Activated T-helper 1 cell treated with anti-CD3 and anti-CD28 coated beads, Interleukin-2, amount 50 U/mL, for 16 hours (primary cell): ENCODE measurements at regions not wholly inside any gene's neighbourhood (a gene's known extent, or its start where the extent isn't known, plus 50 kb on each side); places are given as distances from the start of the nearest gene placed in this dataset.
"Not testable (repeated sequence)": the region's sequence is repeated elsewhere in the genome, so short reads cannot be mapped to it uniquely, and the experiment has no call there.

ENCODE experiments used
- DNase-seq, 2 donors: peaks; one replicate each; pipeline ENCODE4 v3.0.0-alpha.2; 2020; ENCODE audit warnings: low read depth in 1 of 2, low spot score in 1 of 2

GRCh38 chr1:30572192-30572591 lies 151.2 kb downstream of the MATN1 start:
- DNase-seq: no peak

- no peak for DNase-seq
Observed at GRCh38 chr1:30571380-30571779, 152.0 kb downstream of the MATN1 start.

- no peak for DNase-seq
Observed at GRCh38 chr1:30569384-30569783, 154.0 kb downstream of the MATN1 start.

- no peak for DNase-seq
Observed at GRCh38 chr1:30562559-30562958, 160.8 kb downstream of the MATN1 start.

DNA sequence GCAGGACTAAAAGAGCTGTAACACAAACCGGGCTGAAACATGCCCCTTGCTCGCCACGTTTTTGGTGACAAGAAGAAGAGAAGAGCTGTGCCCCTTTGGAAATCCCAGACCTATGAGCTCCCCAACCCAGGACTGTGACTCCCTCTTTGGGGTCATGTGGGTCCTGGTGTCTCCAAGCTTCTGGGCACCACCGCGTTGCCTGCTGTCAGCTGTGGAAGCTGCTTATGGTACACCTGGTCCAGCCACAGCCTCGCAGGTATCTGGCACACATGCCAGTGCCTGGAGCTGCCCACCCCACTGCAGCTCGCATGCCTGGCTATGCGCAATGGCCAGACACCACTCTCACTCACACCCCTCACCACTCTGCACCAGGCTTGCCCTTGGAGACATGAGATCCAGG lies 171.8 kb downstream of the MATN1 start:
- DNase-seq: no peak

GRCh38 chr1:30550365-30551220 lies 172.8 kb downstream of the MATN1 start:
- no peak for DNase-seq

DNA sequence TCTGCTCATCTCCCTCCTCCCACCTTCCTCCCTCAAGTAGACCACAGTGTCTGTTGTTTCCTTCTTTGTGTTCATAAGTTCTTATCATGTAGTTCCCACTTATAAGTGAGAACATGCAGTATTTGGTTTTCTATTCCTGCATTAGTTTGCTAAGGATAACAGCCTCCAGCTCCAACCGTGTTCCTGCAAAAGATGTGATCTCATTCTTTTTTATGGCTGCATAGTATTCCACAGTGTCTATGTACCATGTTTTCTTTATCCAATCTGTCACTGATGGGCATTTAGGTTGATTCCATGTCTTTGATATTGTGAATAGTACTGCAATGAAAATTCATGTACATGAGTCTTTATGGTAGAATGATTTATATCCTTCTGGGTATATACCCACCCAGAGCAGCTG lies 173.5 kb downstream of the MATN1 start:
- DNase-seq: not testable (repeated sequence)

DNA sequence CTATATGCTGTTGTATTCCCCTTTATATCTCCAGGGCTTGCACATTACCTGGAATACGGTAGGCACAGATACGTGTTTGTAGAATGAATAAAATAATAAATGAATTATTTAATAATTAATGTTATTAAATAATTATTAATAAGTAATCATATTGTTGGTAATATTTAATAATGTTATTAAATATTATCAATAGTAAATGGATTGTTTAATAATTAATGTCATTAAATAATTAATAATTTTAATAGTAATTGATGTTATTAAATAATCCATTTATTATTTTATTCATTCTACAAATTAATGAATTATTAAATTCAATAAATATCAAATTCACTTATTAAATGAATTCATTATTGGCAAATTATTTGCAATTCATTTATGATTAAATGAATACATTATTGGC lies 175.1 kb downstream of the MATN1 start:
- DNase-seq: no peak

DNA sequence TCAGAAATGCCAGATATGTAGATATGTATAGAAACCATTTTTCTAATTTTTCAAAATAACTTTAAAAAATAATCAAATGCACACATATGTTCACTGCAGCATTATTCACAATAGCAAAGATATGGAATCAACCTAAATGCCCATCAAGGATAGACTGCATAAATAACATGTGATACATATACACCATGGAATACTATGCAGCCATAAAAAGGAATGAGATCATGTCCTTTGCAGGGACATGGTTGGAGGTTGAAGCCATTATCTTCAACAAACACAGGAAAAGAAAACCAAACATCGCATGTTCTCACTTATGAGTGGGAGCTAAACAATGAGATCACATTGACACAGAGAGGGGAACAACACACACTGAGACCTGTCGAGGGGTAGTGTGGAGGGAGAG lies 176.1 kb downstream of the MATN1 start:
- not testable (repeated sequence) for DNase-seq

GRCh38 chr1:30545365-30545764 lies 178.0 kb downstream of the MATN1 start:
- DNase-seq: no peak

GRCh38 chr1:30541721-30542485 lies 181.5 kb downstream of the MATN1 start:
- DNase-seq: no peak

DNA sequence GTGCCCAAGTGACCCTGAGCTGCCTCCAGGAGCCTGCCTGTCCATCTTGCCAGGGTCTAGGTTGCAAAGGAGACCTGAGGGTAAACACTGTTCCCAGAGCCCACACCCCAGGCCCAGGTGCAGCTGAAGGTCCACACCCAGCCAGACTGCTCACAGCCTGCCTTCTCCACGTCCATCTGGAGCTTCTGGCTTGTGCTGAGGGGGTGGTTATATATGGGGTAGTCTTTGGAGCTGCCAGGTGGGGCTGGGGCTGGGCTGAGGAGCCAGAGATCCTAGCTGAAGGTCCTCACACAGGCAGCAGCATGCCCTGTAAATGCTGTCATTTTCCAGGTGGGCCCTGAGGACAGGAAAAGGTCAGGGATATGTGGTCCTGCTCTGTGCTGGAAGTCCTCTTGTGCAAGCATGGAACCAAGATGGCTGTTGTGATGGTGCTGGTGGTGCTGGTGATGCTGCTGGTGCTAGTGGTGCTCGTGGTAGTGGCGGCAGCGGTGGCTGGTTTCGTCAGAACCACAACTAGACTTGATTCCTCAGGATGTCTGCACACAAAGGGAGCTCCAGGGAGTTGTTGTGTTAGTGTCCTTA lies 182.7 kb downstream of the MATN1 start:
- DNase-seq: no peak

DNA sequence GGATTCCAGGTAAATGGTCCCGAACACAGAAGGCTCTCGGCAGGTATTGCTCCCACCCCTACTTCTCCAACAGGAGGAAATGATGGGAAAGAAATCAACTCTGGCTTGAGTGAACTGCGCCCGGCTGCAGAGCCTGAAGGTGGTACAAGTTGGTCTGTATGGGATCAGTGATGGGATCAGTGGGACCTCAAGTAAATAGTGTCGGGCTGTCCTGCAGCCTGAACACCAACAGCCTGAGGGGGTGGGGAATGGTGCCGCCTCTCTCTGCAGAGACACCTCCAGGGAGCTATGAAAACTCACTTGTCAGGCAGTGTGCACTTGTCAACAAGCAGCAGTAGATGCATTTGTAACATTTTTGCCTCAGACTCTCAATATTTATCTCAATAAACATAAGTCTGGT lies 183.5 kb downstream of the MATN1 start:
- DNase-seq: no peak

DNA sequence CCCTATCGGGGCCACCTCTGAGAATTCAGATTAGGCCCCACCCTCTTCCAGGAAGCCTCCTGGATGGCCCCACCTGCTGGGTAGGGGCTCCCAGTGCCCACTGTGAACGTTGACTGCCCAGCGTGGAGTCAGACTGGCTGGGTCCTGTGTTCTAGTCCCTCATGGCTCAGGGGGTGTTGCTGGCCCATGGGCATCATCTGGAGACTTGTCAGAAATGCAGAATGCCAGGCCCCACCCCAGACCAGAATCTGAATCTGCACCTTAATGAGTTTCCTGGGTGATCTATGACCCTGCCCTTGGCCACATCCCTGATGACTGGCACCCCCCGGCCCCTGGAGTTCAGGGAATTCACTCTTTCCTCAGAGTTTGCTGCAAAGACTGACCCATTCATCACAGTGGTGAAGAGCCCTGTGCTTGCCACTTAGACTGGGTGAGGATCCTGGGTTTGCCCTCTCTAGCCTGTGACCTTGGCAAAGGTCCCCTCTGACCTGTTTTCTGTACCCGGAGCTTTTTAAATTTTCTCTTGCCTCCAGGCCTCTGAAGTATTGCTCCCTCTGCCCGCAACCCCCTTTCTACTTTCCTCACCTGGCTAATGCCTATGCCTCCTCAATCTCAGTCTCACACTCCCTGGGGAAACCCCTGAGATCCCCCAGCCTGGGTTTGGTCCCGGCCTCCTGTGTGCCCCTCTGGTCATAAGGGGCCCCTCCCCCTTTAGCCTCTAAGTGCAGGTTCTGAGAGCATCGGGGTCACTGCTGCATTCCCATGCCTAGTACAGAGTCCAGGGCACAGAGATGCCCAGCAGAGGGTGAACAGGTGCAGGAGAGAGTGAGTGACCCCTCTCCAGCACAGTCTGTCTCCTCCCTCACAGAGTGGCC lies 184.2 kb downstream of the MATN1 start:
- DNase-seq: no peak

DNA sequence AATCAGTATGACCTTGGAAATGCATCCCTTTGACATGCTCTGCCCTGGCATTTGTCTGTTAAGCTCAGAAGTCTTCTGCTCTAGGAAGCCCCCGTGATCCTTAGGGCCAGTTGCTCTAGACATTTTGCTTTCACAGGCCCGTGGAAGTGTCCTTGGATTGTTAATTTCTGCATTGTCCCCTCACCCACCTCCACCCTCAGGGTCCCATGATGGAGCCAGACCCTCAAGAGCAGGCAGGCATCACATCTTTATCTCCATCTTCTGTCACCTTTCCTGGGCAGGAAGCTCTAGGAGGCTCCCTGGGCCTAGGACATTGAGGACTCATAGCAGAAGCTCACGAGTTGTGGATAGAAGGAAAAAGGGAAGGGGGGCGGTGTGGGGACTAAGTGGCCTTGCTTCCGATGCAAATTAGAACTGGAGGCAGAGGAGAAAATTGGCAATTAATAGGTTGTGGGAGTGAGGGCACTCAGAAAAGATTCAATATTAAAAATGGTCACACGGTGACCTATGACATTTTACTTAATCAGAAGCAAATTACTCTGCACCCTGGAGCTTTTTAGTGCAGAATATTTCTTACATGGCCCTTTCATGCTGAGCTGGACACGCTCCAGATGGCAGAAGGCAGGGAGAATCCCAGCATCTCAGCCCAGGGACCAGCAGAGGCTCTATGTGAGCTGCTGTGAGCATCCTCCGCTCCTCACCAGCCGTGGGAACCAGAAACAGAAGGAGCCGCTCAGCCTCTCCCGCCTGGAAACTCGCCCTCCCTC lies 185.0 kb downstream of the MATN1 start:
- no peak for DNase-seq

DNA sequence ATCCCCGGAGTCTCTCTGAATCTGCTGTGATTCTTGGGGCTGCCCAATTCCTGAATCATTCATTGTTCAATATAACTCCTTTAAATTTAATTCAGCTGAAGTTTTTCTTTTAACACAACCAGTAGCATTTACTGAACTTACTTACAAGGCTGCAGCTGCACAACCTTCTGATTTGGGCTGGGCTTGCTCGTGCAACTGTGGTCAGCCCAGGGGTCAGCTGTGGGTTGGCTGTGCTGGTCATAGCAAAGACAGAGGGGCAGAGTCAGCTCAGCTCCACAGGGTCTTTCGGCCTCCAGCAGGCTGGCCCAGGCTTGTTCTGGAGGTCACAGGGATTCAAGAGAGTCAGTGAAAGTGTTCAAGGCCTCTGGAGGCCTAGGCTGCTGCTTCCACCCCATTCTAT lies 186.1 kb downstream of the MATN1 start:
- no peak for DNase-seq

DNA sequence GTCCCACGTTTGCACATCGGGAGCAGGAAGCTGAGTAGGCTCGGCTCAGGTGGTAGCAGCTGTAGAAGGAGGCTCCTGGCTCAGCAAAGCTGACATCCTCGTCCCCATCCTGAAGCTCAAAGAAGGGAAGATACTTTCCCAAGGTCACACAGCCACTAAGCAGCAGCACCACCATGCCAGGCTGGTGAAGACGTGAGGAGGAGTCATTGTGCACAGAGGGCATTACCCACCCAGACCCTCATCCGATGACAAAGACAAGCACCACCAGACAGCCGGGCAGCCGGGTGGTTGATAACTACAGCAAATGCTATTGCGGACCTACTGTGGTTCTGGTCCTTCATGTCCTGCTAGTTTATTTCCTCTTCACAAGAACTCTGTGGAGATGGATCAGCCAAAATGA lies 186.9 kb downstream of the MATN1 start:
- no peak for DNase-seq

- no peak for DNase-seq
Observed at GRCh38 chr1:30535595-30536325, 187.6 kb downstream of the MATN1 start.

- DNase-seq: no peak
Observed at GRCh38 chr1:30534551-30534940, 188.8 kb downstream of the MATN1 start.
